ENCODE measurements at regions not wholly inside any gene's neighbourhood (a gene's known extent, or its start where the extent isn't known, plus 50 kb on each side); places are given as distances from the start of the nearest gene placed in this dataset.
"Not testable (repeated sequence)": the region's sequence is repeated elsewhere in the genome, so short reads cannot be mapped to it uniquely, and the experiment has no call there.

DNA sequence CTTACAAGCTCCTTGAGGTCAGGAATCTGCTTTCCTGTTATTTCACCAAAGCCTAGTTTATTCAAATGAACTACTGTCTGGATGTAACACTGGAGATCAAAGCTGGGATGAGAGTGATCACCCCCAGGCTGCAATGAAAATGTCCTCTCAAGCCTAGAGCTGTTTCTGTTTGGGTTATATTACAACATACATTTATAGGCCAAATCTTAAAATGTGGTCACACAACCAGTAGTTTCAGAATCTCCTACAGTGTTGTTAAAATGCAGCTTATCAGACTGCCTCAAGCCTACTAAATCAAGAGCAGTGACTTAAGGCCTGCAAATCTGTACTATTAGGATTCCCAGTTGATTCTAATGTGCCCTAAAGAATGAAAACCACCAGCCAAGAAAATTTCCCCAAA, 207.5 kb downstream of the PAPSS1 start:
- no peaks in the 10 kb centered on the region for H3K27me3 ChIP-seq
- H3K4me3 ChIP-seq = no peak overlapping the region
- intact Hi-C loops (cut with DNase I) = no loop called here

DNA sequence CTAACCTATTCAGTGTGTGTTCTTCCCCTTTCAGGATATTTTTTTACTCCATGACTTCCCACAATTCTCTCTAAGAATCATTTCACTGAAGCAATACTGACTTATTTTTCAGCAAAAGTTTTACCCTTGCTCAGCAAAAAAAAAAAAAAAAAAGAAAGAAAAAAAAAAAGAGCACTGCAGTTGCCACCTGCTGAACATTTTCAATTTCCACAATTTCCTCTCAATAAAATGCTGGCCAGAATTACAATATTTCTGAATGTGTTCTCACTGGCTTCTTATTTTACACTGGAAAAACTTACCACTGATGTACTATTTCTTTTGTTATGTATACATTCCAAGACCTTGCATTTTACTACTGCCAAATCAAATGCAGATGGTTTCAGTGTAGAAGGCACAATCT, 210.4 kb downstream of the PAPSS1 start:
- intact Hi-C loops (cut with DNase I) = no loop called here

More for the DNA sequence above, 207.5 kb downstream of the PAPSS1 start:
- no peaks in the 10 kb centered on the region for H3K36me3 ChIP-seq
- no peaks in the 10 kb centered on the region for H3K4me1 ChIP-seq
- no peak overlapping the region for H3K27ac ChIP-seq
- TF ChIP-seq POLR2A (IDR thresholded peaks at IDR 0.05) = no peak
- no peaks in the 10 kb centered on the region for H3K9me3 ChIP-seq
- DNase-seq (ENCODE audit: extremely low spot score in 2 of 2) = no peak

DNA sequence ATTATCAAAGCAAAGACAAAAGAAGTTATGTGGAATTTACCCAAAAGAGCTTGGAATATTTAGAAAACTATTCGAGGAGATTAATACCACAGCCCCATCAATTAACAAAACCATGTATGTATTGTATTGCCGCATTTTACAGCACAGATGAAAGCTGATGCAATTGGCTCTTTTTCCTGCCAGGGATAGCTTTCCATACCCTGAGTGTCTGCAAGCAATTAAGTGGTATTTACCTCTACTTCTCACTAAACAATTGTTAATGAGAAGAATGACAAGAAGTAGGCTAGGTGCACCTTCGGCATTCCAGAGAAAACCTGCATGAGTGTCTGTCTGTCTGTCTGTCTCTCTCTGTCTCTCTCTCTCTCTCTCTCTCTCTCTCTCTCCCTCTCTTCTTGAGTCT, 219.5 kb downstream of the PAPSS1 start:
- H3K36me3 ChIP-seq = no peaks in the 10 kb centered on the region
- H3K4me1 ChIP-seq = no peaks in the 10 kb centered on the region
- no peaks in the 10 kb centered on the region for H3K9me3 ChIP-seq
- H3K27ac ChIP-seq = no peak overlapping the region
- DNase-seq (ENCODE audit: extremely low spot score in 2 of 2) = no peak
- intact Hi-C loops (cut with DNase I) = no loop called here
- no peaks in the 10 kb centered on the region for H3K27me3 ChIP-seq
- TF ChIP-seq, protein P1, sequence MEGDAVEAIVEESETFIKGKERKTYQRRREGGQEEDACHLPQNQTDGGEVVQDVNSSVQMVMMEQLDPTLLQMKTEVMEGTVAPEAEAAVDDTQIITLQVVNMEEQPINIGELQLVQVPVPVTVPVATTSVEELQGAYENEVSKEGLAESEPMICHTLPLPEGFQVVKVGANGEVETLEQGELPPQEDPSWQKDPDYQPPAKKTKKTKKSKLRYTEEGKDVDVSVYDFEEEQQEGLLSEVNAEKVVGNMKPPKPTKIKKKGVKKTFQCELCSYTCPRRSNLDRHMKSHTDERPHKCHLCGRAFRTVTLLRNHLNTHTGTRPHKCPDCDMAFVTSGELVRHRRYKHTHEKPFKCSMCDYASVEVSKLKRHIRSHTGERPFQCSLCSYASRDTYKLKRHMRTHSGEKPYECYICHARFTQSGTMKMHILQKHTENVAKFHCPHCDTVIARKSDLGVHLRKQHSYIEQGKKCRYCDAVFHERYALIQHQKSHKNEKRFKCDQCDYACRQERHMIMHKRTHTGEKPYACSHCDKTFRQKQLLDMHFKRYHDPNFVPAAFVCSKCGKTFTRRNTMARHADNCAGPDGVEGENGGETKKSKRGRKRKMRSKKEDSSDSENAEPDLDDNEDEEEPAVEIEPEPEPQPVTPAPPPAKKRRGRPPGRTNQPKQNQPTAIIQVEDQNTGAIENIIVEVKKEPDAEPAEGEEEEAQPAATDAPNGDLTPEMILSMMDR (IDR thresholded peaks at IDR 0.05) = no peak
- TF ChIP-seq POLR2AphosphoS5 (IDR thresholded peaks at IDR 0.05; ENCODE audit: insufficient read depth in 1 of 2, low read depth in 1 of 2) (no peak), POLR2A (IDR thresholded peaks at IDR 0.05) (no peak)
- no peak overlapping the region for H3K4me3 ChIP-seq

More for the DNA sequence above, 210.4 kb downstream of the PAPSS1 start:
- no peak for DNase-seq (ENCODE audit: extremely low spot score in 2 of 2)
- Histone ChIP-seq H3K4me1 (no peaks in the 10 kb centered on the region), H3K27ac (no peak overlapping the region), H3K4me3 (no peak overlapping the region), H3K9me3 (no peaks in the 10 kb centered on the region), H3K27me3 (no peaks in the 10 kb centered on the region), H3K36me3 (no peaks in the 10 kb centered on the region)
- TF ChIP-seq POLR2A (IDR thresholded peaks at IDR 0.05) (no peak), POLR2AphosphoS5 (IDR thresholded peaks at IDR 0.05; ENCODE audit: insufficient read depth in 1 of 2, low read depth in 1 of 2) (no peak)
- TF ChIP-seq, protein P1 (IDR thresholded peaks at IDR 0.05) = no peak

DNA sequence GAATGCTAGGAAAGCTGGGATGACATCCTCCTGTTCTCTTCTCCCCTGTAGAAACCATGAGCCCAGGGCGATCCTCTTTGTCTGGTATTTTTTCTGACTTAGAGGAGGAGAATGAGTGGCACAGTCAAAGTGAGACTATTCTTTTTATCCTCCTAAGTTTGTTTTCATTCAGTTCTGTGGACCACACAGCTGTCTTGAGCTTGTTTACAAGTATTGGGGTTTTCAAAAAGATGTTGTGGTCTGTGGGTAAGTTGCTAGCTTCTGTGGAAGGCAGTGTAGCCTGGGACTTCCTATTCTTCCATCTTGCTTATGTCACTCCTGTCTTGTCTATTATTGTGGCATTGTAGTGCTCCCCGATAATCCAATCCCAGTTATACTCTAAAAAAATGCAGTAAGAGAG, 223.0 kb downstream of the PAPSS1 start:
- Histone ChIP-seq H3K9me3 (no peaks in the 10 kb centered on the region), H3K27ac (no peak overlapping the region), H3K4me1 (no peaks in the 10 kb centered on the region), H3K27me3 (no peaks in the 10 kb centered on the region), H3K36me3 (no peaks in the 10 kb centered on the region), H3K4me3 (no peak overlapping the region)
- TF ChIP-seq, protein P1 (IDR thresholded peaks at IDR 0.05) = no peak
- TF ChIP-seq POLR2A (IDR thresholded peaks at IDR 0.05) = no peak
- no peak for TF ChIP-seq POLR2AphosphoS5 (IDR thresholded peaks at IDR 0.05; ENCODE audit: insufficient read depth in 1 of 2, low read depth in 1 of 2)
- intact Hi-C loops (cut with DNase I) = no loop called here
- no peak for DNase-seq (ENCODE audit: extremely low spot score in 2 of 2)

DNA sequence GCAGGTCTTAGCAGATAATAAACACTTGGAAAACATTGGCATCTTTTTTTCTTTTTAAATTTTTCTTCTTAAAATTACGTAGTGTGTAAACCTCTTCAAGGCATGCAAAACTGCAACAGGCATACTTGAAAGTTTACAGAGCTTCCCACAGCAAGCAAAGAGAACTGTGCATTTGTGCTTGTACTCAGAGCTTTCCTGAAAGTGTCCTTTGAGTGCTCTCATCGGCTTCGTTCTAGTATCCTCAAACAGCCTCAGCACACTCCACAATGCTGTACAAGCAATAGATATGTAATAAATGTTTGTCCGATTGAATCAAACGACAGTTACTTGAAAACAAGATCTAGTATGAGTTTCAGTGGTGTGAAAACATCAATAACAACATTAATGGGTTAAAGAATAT, 227.5 kb downstream of the PAPSS1 start:
- no peaks in the 10 kb centered on the region for H3K4me1 ChIP-seq
- intact Hi-C loops (cut with DNase I) = no loop called here
- no peak overlapping the region for H3K27ac ChIP-seq
- no peak for DNase-seq (ENCODE audit: extremely low spot score in 2 of 2)
- TF ChIP-seq POLR2A (IDR thresholded peaks at IDR 0.05) = no peak
- TF ChIP-seq, protein P1 (IDR thresholded peaks at IDR 0.05) = no peak
- no peak for TF ChIP-seq POLR2AphosphoS5 (IDR thresholded peaks at IDR 0.05; ENCODE audit: insufficient read depth in 1 of 2, low read depth in 1 of 2)
- no peaks in the 10 kb centered on the region for H3K36me3 ChIP-seq
- H3K9me3 ChIP-seq = no peaks in the 10 kb centered on the region
- H3K27me3 ChIP-seq = no peaks in the 10 kb centered on the region
- no peak overlapping the region for H3K4me3 ChIP-seq

DNA sequence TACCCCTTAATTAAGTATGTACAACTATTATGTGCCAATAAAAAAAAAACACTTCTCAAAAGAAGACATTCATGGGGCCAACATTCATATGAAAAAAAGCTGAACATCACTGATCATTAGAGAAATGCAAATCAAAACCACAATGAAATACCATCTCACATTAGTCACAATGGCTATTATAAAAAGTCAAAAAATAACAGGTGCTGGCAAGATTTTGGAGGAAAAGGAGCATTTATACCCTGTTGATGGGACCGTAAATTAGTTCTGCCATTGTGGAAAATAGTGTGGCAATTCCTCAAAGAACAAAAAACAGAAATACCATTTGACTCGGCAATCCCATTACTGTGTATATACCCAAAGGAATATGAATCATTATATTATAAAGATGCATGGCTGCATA, 229.9 kb downstream of the PAPSS1 start:
- no peaks in the 10 kb centered on the region for H3K9me3 ChIP-seq
- no peak for DNase-seq (ENCODE audit: extremely low spot score in 2 of 2)
- no peaks in the 10 kb centered on the region for H3K36me3 ChIP-seq
- no peaks in the 10 kb centered on the region for H3K4me1 ChIP-seq
- no peak overlapping the region for H3K27ac ChIP-seq
- intact Hi-C loops (cut with DNase I) = no loop called here
- no peak overlapping the region for H3K4me3 ChIP-seq
- TF ChIP-seq, protein P1 (IDR thresholded peaks at IDR 0.05) = no peak
- TF ChIP-seq POLR2A (IDR thresholded peaks at IDR 0.05) (no peak), POLR2AphosphoS5 (IDR thresholded peaks at IDR 0.05; ENCODE audit: insufficient read depth in 1 of 2, low read depth in 1 of 2) (no peak)
- H3K27me3 ChIP-seq = no peaks in the 10 kb centered on the region

DNA sequence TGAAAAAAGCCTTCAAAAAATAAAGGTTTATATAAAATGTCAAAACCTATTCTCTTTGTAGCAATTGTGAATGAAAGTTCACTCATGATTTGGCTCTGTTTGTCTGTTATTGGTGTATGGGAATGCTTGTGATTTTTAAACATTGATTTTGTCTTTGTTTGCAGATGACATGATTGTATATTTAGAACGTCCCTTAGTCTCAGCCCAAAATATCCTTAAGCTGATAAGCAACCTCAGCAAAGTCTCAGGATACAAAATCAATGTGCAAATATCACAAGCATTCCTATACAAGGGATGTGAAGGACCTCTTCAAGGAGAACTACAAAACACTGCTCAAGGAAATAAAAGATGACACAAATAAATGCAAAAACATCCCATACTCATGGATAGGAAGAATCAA, 236.4 kb downstream of the PAPSS1 start:
- H3K36me3 ChIP-seq; H3K4me1 ChIP-seq; H3K27ac ChIP-seq; H3K27me3 ChIP-seq; H3K9me3 ChIP-seq; DNase-seq (ENCODE audit: extremely low spot score in 2 of 2); H3K4me3 ChIP-seq: not testable (repeated sequence)
- intact Hi-C loops (cut with DNase I) = loop anchor here (1.0 kb wide), 1 partner anchor 46 kb away; no protein-coding TSS in a partner anchor
